GM12878 (cell line): ENCODE measurements at regions not wholly inside any gene's neighbourhood (a gene's known extent, or its start where the extent isn't known, plus 50 kb on each side); places are given as distances from the start of the nearest gene placed in this dataset.

Source experiments
- BHLHE40 ChIP-seq, 2 experiments: fragments of 450-650 bp in 1 of 2; IDR thresholded peaks; 2 replicates each; pipeline ENCODE4 v1.6.1; 2011 to 2017; ENCODE audit warnings: low read depth in 2 of 2, borderline replicate concordance in 1 of 2, improper control_type of control experiment in 1 of 2, low read length in 1 of 2, mild to moderate bottlenecking in 1 of 2
- CTCF ChIP-seq, 3 experiments: IDR thresholded peaks in 2 of 3; conservative IDR thresholded peaks in 1 of 3; 2 replicates each; pipeline ENCODE4 v1.5.1; 2011; ENCODE audit warnings: low read depth in 3 of 3, low read length in 3 of 3, mild to moderate bottlenecking in 3 of 3, control low read depth in 2 of 3, moderate library complexity in 2 of 3, inconsistent platforms in 1 of 3, mixed read lengths in 1 of 3; ENCODE audit not compliant: control insufficient read depth in 2 of 3, insufficient read depth in 1 of 3; ENCODE audit errors: extremely low read depth in 1 of 3
- DPF2 ChIP-seq: fragments of 450-650 bp; IDR thresholded peaks from 2 replicates; pipeline ENCODE4 v1.6.1; 2017; ENCODE audit warnings: mild to moderate bottlenecking
- EP300 ChIP-seq, 2 experiments: fragments of 150-350 bp in 1 of 2; IDR thresholded peaks; 2 replicates each; pipeline ENCODE4 v1.6.1; 2011 to 2012; ENCODE audit warnings: low read depth in 2 of 2, low read length in 2 of 2, borderline replicate concordance in 1 of 2, improper control_type of control experiment in 1 of 2, inconsistent platforms in 1 of 2; ENCODE audit not compliant: control insufficient read depth in 1 of 2
- ESRRA ChIP-seq: IDR thresholded peaks from 2 replicates; pipeline ENCODE4 v1.6.1; 2012; ENCODE audit warnings: mild to moderate bottlenecking, low read length, improper control_type of control experiment
- ETV6 ChIP-seq, 2 experiments: fragments of 450-650 bp in 1 of 2; IDR thresholded peaks in 1 of 2; conservative IDR thresholded peaks in 1 of 2; 2 replicates each; pipeline ENCODE4 v1.6.1; 2014; ENCODE audit warnings: antibody characterized with exemption in 1 of 2, borderline replicate concordance in 1 of 2, low read depth in 1 of 2, mild to moderate bottlenecking in 1 of 2, moderate library complexity in 1 of 2
- NFYA ChIP-seq: IDR thresholded peaks from 2 replicates; pipeline ENCODE4 v1.6.1; 2011; ENCODE audit warnings: low read depth, mild to moderate bottlenecking, low read length, improper control_type of control experiment, borderline replicate concordance
- PAX8 ChIP-seq: fragments of 450-650 bp; IDR thresholded peaks from 2 replicates; pipeline ENCODE4 v1.6.1; 2017; ENCODE audit warnings: mild to moderate bottlenecking, moderate library complexity
- POLR2AphosphoS5 ChIP-seq: IDR thresholded peaks from 2 replicates; pipeline ENCODE4 v1.6.1; 2011; ENCODE audit warnings: mild to moderate bottlenecking, low read length, inconsistent platforms
- RCOR1 ChIP-seq: conservative IDR thresholded peaks from 2 replicates; pipeline ENCODE4 v1.6.1; 2012; ENCODE audit warnings: low read depth, low read length, improper control_type of control experiment
- RFX5 ChIP-seq: IDR thresholded peaks from 2 replicates; pipeline ENCODE4 v1.6.1; 2011; ENCODE audit warnings: low read depth, low read length, improper control_type of control experiment
- SREBF1 ChIP-seq: IDR thresholded peaks from 2 replicates; pipeline ENCODE4 v1.6.1; 2012; ENCODE audit warnings: mild to moderate bottlenecking, low read length
- TARDBP ChIP-seq: IDR thresholded peaks from 2 replicates; pipeline ENCODE4 v1.6.1; 2016; ENCODE audit warnings: borderline replicate concordance
- ZNF274 ChIP-seq: IDR thresholded peaks from one replicate; pipeline ENCODE4 v1.8.0; 2011; ENCODE audit not compliant: insufficient read length, insufficient read depth

GRCh38 chr6:93592417-93592816, 173.1 kb upstream of the EPHA7 start:
- TF ChIP-seq ETV6 (conservative IDR thresholded peaks at IDR 0.05 in 1 of 2, IDR thresholded peaks at IDR 0.05 in 1 of 2; ENCODE audit: borderline replicate concordance in 1 of 2, low read depth in 1 of 2), result no peak
- no peak for TF ChIP-seq SREBF1
- no peak for TF ChIP-seq DPF2
- no peak for TF ChIP-seq RFX5
- TF ChIP-seq CTCF (IDR thresholded peaks at IDR 0.05 in 2 of 3, conservative IDR thresholded peaks at IDR 0.05 in 1 of 3; ENCODE audit: control insufficient read depth in 2 of 3, extremely low read depth in 1 of 3, insufficient read depth in 1 of 3, low read depth in 3 of 3, low read length in 3 of 3), result no peak
- no peak for TF ChIP-seq ESRRA
- no peak for TF ChIP-seq NFYA
- TF ChIP-seq RCOR1, result no peak
- TF ChIP-seq TARDBP, result no peak
- no peak for TF ChIP-seq PAX8
- TF ChIP-seq ZNF274, result no peak
- no peak for TF ChIP-seq EP300 (IDR thresholded peaks at IDR 0.05; ENCODE audit: borderline replicate concordance in 1 of 2, control insufficient read depth in 1 of 2, low read depth in 2 of 2, low read length in 2 of 2)
- TF ChIP-seq BHLHE40 (IDR thresholded peaks at IDR 0.05; ENCODE audit: borderline replicate concordance in 1 of 2, low read depth in 2 of 2, low read length in 1 of 2), result no peak
- TF ChIP-seq POLR2AphosphoS5, result no peak
